IPS-18c (cell line): ENCODE measurements at regions not wholly inside any gene's neighbourhood (a gene's known extent, or its start where the extent isn't known, plus 50 kb on each side); places are given as distances from the start of the nearest gene placed in this dataset.

ENCODE experiments used
- H3K4me3 ChIP-seq: 2 replicates; pipeline ENCODE4 v1.7.0; 2013; ENCODE audit warnings: low read depth, mild to moderate bottlenecking, low read length, moderate library complexity; ENCODE audit not compliant: insufficient read depth
- H3K9me3 ChIP-seq: one replicate; pipeline ENCODE4 v1.6.1; 2013; ENCODE audit warnings: mild to moderate bottlenecking, low read length, moderate library complexity; ENCODE audit not compliant: control insufficient read depth, insufficient read depth

GRCh38 chr12:9271875-9272274 lies 63.7 kb upstream of the PZP start:
- Histone ChIP-seq H3K4me3 (no peak overlapping the region), H3K9me3 (no peaks in the 10 kb centered on the region)

- Histone ChIP-seq H3K4me3 (no peak overlapping the region), H3K9me3 (no peaks in the 10 kb centered on the region)
Observed at GRCh38 chr12:9264546-9264945, 56.4 kb upstream of the PZP start.

- no peak overlapping the region for H3K4me3 ChIP-seq
Observed at GRCh38 chr12:9260931-9261330, 52.7 kb upstream of the PZP start.

GRCh38 chr12:9258676-9259075 lies 50.5 kb upstream of the PZP start:
- no peak overlapping the region for H3K4me3 ChIP-seq

More at GRCh38 chr12:9260931-9261330, 52.7 kb upstream of the PZP start:
- no peaks in the 10 kb centered on the region for H3K9me3 ChIP-seq

More at GRCh38 chr12:9258676-9259075, 50.5 kb upstream of the PZP start:
- H3K9me3 ChIP-seq, result no peaks in the 10 kb centered on the region
